H9 (cell line): ENCODE measurements at regions not wholly inside any gene's neighbourhood (a gene's known extent, or its start where the extent isn't known, plus 50 kb on each side); places are given as distances from the start of the nearest gene placed in this dataset.

Source experiments
- DNase-seq: peaks from one replicate; pipeline ENCODE4 v3.0.0-alpha.2; 2017
- H2AFZ ChIP-seq: one replicate; pipeline ENCODE4 v1.6.1; 2013; ENCODE audit warnings: mild to moderate bottlenecking, low read length, control low read depth, moderate library complexity
- H2AK5ac ChIP-seq: 2 replicates; pipeline ENCODE4 v1.6.1; 2013; ENCODE audit warnings: low read length, control low read depth, mixed read lengths; ENCODE audit not compliant: insufficient read length
- H2BK120ac ChIP-seq: one replicate; pipeline ENCODE4 v1.6.1; 2013; ENCODE audit warnings: low read depth, mild to moderate bottlenecking, low read length, control low read depth, inconsistent platforms; ENCODE audit not compliant: poor library complexity, severe bottlenecking
- H2BK12ac ChIP-seq: 2 replicates; pipeline ENCODE4 v1.6.1; 2013; ENCODE audit warnings: low read length, control low read depth, mixed read lengths, low read depth; ENCODE audit not compliant: insufficient read length
- H2BK15ac ChIP-seq: 2 replicates; pipeline ENCODE4 v1.6.1; 2013; ENCODE audit warnings: low read depth, low read length, control low read depth
- H2BK20ac ChIP-seq: one replicate; pipeline ENCODE4 v1.6.1; 2013; ENCODE audit warnings: low read depth, mild to moderate bottlenecking, low read length, control low read depth, inconsistent platforms; ENCODE audit not compliant: poor library complexity, severe bottlenecking
- H2BK5ac ChIP-seq: 2 replicates; pipeline ENCODE4 v1.6.1; 2013; ENCODE audit warnings: low read length, control low read depth, mixed read lengths; ENCODE audit not compliant: insufficient read length
- H3K14ac ChIP-seq: 2 replicates; pipeline ENCODE4 v1.6.1; 2013; ENCODE audit warnings: low read length, control low read depth; ENCODE audit not compliant: insufficient read depth
- H3K18ac ChIP-seq: 2 replicates; pipeline ENCODE4 v1.6.1; 2013; ENCODE audit warnings: low read depth, mild to moderate bottlenecking, mixed read lengths, low read length, control low read depth; ENCODE audit not compliant: insufficient read length
- H3K23ac ChIP-seq: 2 replicates; pipeline ENCODE4 v1.6.1; 2013; ENCODE audit warnings: low read length, control low read depth, mixed read lengths, low read depth; ENCODE audit not compliant: insufficient read length
- H3K23me2 ChIP-seq: 2 replicates; pipeline ENCODE4 v1.6.1; 2013; ENCODE audit warnings: low read depth, mild to moderate bottlenecking, mixed read lengths, low read length, control low read depth; ENCODE audit not compliant: insufficient read length, poor library complexity, severe bottlenecking
- H3K27ac ChIP-seq: 2 replicates; pipeline ENCODE4 v1.5.1; 2013; ENCODE audit warnings: low read length, control low read depth, mixed read lengths, low read depth; ENCODE audit not compliant: insufficient read length
- H3K27me3 ChIP-seq: 2 replicates; pipeline ENCODE4 v1.6.1; 2013; ENCODE audit warnings: low read length, control low read depth, inconsistent platforms; ENCODE audit not compliant: insufficient read depth
- H3K4ac ChIP-seq: 2 replicates; pipeline ENCODE4 v1.6.1; 2013; ENCODE audit warnings: low read depth, mild to moderate bottlenecking, control low read depth, inconsistent platforms, low read length, moderate library complexity
- H3K4me1 ChIP-seq: 2 replicates; pipeline ENCODE4 v1.6.1; 2013; ENCODE audit warnings: low read length, control low read depth, inconsistent platforms; ENCODE audit not compliant: insufficient read depth
- H3K4me2 ChIP-seq: 2 replicates; pipeline ENCODE4 v1.6.1; 2013; ENCODE audit warnings: low read length, control low read depth, mixed read lengths; ENCODE audit not compliant: insufficient read length, insufficient read depth
- H3K56ac ChIP-seq: 2 replicates; pipeline ENCODE4 v1.6.1; 2013; ENCODE audit warnings: low read depth, mild to moderate bottlenecking, mixed read lengths, low read length, control low read depth; ENCODE audit not compliant: insufficient read length
- H3K79me1 ChIP-seq: 2 replicates; pipeline ENCODE4 v1.6.1; 2013; ENCODE audit warnings: low read depth, mild to moderate bottlenecking, moderate library complexity, low read length, control low read depth, inconsistent platforms; ENCODE audit not compliant: insufficient read depth, poor library complexity, severe bottlenecking
- H3K79me2 ChIP-seq: 2 replicates; pipeline ENCODE4 v1.6.1; 2013; ENCODE audit warnings: low read length, control low read depth, inconsistent platforms; ENCODE audit not compliant: insufficient read depth
- H3K9ac ChIP-seq: 2 replicates; pipeline ENCODE4 v1.6.1; 2013; ENCODE audit warnings: low read length, control low read depth, mixed read lengths; ENCODE audit not compliant: insufficient read length; ENCODE audit errors: extremely low read depth
- H3K9me3 ChIP-seq: one replicate; pipeline ENCODE4 v1.6.1; 2013; ENCODE audit warnings: low read depth, low read length, inconsistent platforms; ENCODE audit not compliant: control insufficient read depth
- H3T11ph ChIP-seq: one replicate; pipeline ENCODE4 v1.6.1; 2013; ENCODE audit warnings: mild to moderate bottlenecking, low read length, control low read depth, inconsistent platforms
- H4K20me1 ChIP-seq: one replicate; pipeline ENCODE4 v1.6.1; 2013; ENCODE audit not compliant: control insufficient read depth, insufficient read length, insufficient read depth
- H4K5ac ChIP-seq: 2 replicates; pipeline ENCODE4 v1.6.1; 2013; ENCODE audit warnings: low read depth, mild to moderate bottlenecking, mixed read lengths, low read length, control low read depth; ENCODE audit not compliant: insufficient read length
- H4K8ac ChIP-seq: replicated peaks from 2 replicates; pipeline ENCODE4 v1.6.1; 2013; ENCODE audit warnings: low read length, control low read depth, mixed read lengths, low read depth; ENCODE audit not compliant: insufficient read length
- H4K91ac ChIP-seq: 2 replicates; pipeline ENCODE4 v1.6.1; 2013; ENCODE audit warnings: low read depth, mild to moderate bottlenecking, moderate library complexity, mixed read lengths, low read length, control low read depth; ENCODE audit not compliant: insufficient read length
- H3K27ac Mint-ChIP-seq, 3 experiments: 2 replicates in 2 of 3; 3 replicates in 1 of 3; pipeline ENCODE4 v1.8.0; 2020 to 2021; ENCODE audit warnings: mixed read lengths in 3 of 3, mild to moderate bottlenecking in 1 of 3, moderate library complexity in 1 of 3
- H3K27me3 Mint-ChIP-seq: 2 replicates; pipeline ENCODE4 v1.8.0; 2021; ENCODE audit warnings: low read depth, mild to moderate bottlenecking, moderate library complexity, mixed read lengths
- H3K36me3 Mint-ChIP-seq, 3 experiments: 2 replicates in 2 of 3; 3 replicates in 1 of 3; pipeline ENCODE4 v1.8.0; 2020 to 2021; ENCODE audit warnings: low read depth in 3 of 3, mixed read lengths in 3 of 3; ENCODE audit not compliant: insufficient read depth in 1 of 3
- H3K4me1 Mint-ChIP-seq, 2 experiments: 2 replicates each; pipeline ENCODE4 v1.8.0; 2020; ENCODE audit warnings: mixed read lengths in 2 of 2
- H3K4me3 Mint-ChIP-seq, 2 experiments: 2 replicates in 1 of 2; 3 replicates in 1 of 2; pipeline ENCODE4 v1.8.0; 2020 to 2021; ENCODE audit warnings: mild to moderate bottlenecking in 2 of 2, mixed read lengths in 2 of 2, moderate library complexity in 1 of 2
- H3K9me3 Mint-ChIP-seq, 2 experiments: 2 replicates in 1 of 2; 3 replicates in 1 of 2; pipeline ENCODE4 v1.8.0; 2020; ENCODE audit warnings: mild to moderate bottlenecking in 2 of 2, mixed read lengths in 2 of 2, moderate library complexity in 1 of 2
- WGBS: extraction: QIAGEN DNeasy Blood & Tissue Kit; methylation state at CpG from one replicate; pipeline ENCODE4 v1.1.7; 2013; ENCODE audit warnings: missing lambda C conversion rate, low lambda C conversion rate, mixed read lengths; ENCODE audit not compliant: insufficient read length; ENCODE audit errors: extremely low coverage; 5-methylcytosine and 5-hydroxymethylcytosine counted together
- TF ChIP-seq, protein P1 (sequence below): fragments of 200-600 bp; sonication (generic); conservative IDR thresholded peaks from 3 replicates; pipeline ENCODE4 v1.8.0; 2021; ENCODE audit warnings: antibody characterized with exemption, mild to moderate bottlenecking

DNA sequence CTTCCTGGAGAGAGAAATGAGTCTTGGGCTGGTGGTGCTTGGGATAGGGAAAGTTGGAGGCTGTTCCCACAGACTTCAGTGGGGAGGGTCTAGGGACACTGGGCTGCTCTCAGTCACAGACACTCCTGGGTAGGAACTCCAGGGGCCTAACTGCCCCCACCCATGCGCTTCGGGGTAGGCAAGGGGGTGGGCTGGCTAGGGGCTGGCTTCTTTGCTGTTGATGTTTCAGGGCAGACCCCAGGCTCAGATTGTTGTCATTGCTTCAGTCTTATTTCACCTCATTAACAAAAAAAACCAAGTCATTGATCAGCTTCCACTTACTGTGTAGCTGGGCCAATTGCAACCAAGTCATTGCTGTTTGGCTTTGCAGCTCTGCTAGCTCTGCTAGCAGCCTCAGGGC lies 160.1 kb upstream of the CSF3R start:
- no peaks in the 10 kb centered on the region for H3K9me3 Mint-ChIP-seq
- Histone ChIP-seq H3K27ac (no peak overlapping the region), H3K4me1 (0 out of 2 replicates have a peak, but pooled peaks cover 3% of the 10 kb centered on the region), H3K18ac (no peak overlapping the region), H3K79me2 (no peaks in the 10 kb centered on the region), H3T11ph (no peak overlapping the region), H3K23me2 (no peaks in the 10 kb centered on the region), H3K4me2 (no peak overlapping the region), H4K8ac (no peak overlapping the region), H3K79me1 (no peaks in the 10 kb centered on the region), H2BK5ac (no peak overlapping the region), H3K9me3 (no peaks in the 10 kb centered on the region), H3K23ac (no peak overlapping the region), H2BK15ac (no peak overlapping the region), H3K4ac (no peak overlapping the region), H3K14ac (no peak overlapping the region), H4K20me1 (no peaks in the 10 kb centered on the region), H3K27me3 (no peaks in the 10 kb centered on the region), H2AK5ac (no peak overlapping the region), H2BK120ac (no peak overlapping the region), H3K56ac (no peak overlapping the region), H4K5ac (no peak overlapping the region), H2AFZ (no peak overlapping the region), H2BK12ac (no peak overlapping the region), H2BK20ac (no peak overlapping the region), H3K9ac (no peak overlapping the region), H4K91ac (no peak overlapping the region)
- WGBS, result no CpG with 5 or more reads among the region's 2 CpGs
- TF ChIP-seq, protein P1, sequence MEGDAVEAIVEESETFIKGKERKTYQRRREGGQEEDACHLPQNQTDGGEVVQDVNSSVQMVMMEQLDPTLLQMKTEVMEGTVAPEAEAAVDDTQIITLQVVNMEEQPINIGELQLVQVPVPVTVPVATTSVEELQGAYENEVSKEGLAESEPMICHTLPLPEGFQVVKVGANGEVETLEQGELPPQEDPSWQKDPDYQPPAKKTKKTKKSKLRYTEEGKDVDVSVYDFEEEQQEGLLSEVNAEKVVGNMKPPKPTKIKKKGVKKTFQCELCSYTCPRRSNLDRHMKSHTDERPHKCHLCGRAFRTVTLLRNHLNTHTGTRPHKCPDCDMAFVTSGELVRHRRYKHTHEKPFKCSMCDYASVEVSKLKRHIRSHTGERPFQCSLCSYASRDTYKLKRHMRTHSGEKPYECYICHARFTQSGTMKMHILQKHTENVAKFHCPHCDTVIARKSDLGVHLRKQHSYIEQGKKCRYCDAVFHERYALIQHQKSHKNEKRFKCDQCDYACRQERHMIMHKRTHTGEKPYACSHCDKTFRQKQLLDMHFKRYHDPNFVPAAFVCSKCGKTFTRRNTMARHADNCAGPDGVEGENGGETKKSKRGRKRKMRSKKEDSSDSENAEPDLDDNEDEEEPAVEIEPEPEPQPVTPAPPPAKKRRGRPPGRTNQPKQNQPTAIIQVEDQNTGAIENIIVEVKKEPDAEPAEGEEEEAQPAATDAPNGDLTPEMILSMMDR, result no peak
- no peak for DNase-seq
- no peak overlapping the region for H3K27ac Mint-ChIP-seq
- peaks cover 3% of the 10 kb centered on the region for H3K27me3 Mint-ChIP-seq
- H3K36me3 Mint-ChIP-seq, result no peaks in the 10 kb centered on the region
- H3K4me1 Mint-ChIP-seq, result peaks cover 13 to 16% of the 10 kb centered on the region in 2 experiments
- no peak overlapping the region for H3K4me3 Mint-ChIP-seq
